SK-N-SH treated with all-trans-retinoic acid at 6 μM for 48 hours (cell line): ENCODE measurements at regions not wholly inside any gene's neighbourhood (a gene's known extent, or its start where the extent isn't known, plus 50 kb on each side); places are given as distances from the start of the nearest gene placed in this dataset.

Source experiments
- ATAC-seq: fragments of 200-7000 bp; cut with Tn5 transposase; 3 replicates; pipeline ENCODE4 v1.9.1; 2020; ENCODE audit warnings: mild to moderate bottlenecking, moderate library complexity
- ARNTL ChIP-seq: fragments of 450-650 bp; formaldehyde crosslinking; IDR thresholded peaks from 2 replicates; pipeline ENCODE4 v1.5.0; 2020; ENCODE audit warnings: low read depth, mild to moderate bottlenecking, moderate library complexity, borderline replicate concordance
- CSDC2 ChIP-seq: fragments of 250-450 bp; sonication (Bioruptor Pico); IDR thresholded peaks from 2 replicates; pipeline ENCODE4 v1.5.0; 2020; ENCODE audit warnings: mild to moderate bottlenecking, moderate library complexity
- ESRRG ChIP-seq: fragments of 250-450 bp; sonication (Bioruptor Pico); IDR thresholded peaks from 2 replicates; pipeline ENCODE4 v1.6.1; 2021; ENCODE audit warnings: mild to moderate bottlenecking
- GLIS3 ChIP-seq: fragments of 250-450 bp; sonication (Bioruptor Pico); IDR thresholded peaks from 2 replicates; pipeline ENCODE4 v1.5.0; 2020; ENCODE audit warnings: mild to moderate bottlenecking, moderate library complexity
- RARB ChIP-seq: fragments of 250-450 bp; sonication (Bioruptor Pico); IDR thresholded peaks from 2 replicates; pipeline ENCODE4 v1.8.0; 2021; ENCODE audit warnings: mild to moderate bottlenecking, moderate library complexity
- SNAI2 ChIP-seq: fragments of 250-450 bp; sonication (Bioruptor Pico); IDR thresholded peaks from 2 replicates; pipeline ENCODE4 v1.5.0; 2020; ENCODE audit warnings: mild to moderate bottlenecking, moderate library complexity
- TCF4 ChIP-seq: fragments of 250-450 bp; sonication (Bioruptor Pico); IDR thresholded peaks from 2 replicates; pipeline ENCODE4 v1.8.0; 2021; ENCODE audit warnings: mild to moderate bottlenecking, moderate library complexity, borderline replicate concordance
- TOX ChIP-seq: fragments of 250-450 bp; sonication (Bioruptor Pico); IDR thresholded peaks from 2 replicates; pipeline ENCODE4 v1.8.0; 2021; ENCODE audit warnings: mild to moderate bottlenecking, moderate library complexity, borderline replicate concordance
- ZFP3 ChIP-seq: fragments of 250-450 bp; sonication (Bioruptor Pico); IDR thresholded peaks from 2 replicates; pipeline ENCODE4 v1.5.0; 2020; ENCODE audit warnings: mild to moderate bottlenecking, moderate library complexity
- ZFP30 ChIP-seq: fragments of 450-650 bp; formaldehyde crosslinking; IDR thresholded peaks from 2 replicates; pipeline ENCODE4 v1.5.0; 2022; ENCODE audit warnings: mild to moderate bottlenecking, moderate library complexity
- ZNF565 ChIP-seq: fragments of 450-650 bp; formaldehyde crosslinking; conservative IDR thresholded peaks from 2 replicates; pipeline ENCODE4 v1.5.0; 2020; ENCODE audit warnings: low read depth, mild to moderate bottlenecking, moderate library complexity
- ZNF70 ChIP-seq: fragments of 450-650 bp; formaldehyde crosslinking; IDR thresholded peaks from 2 replicates; pipeline ENCODE4 v1.5.0; 2020; ENCODE audit warnings: mild to moderate bottlenecking, moderate library complexity
- ZNF8 ChIP-seq: fragments of 450-650 bp; formaldehyde crosslinking; IDR thresholded peaks from 2 replicates; pipeline ENCODE4 v1.5.0; 2020; ENCODE audit warnings: mild to moderate bottlenecking, moderate library complexity
- TF ChIP-seq, protein P1 (sequence below): fragments of 250-450 bp; sonication (Bioruptor Pico); IDR thresholded peaks from 2 replicates; pipeline ENCODE4 v1.5.1; 2021; ENCODE audit warnings: mild to moderate bottlenecking, moderate library complexity
- TF ChIP-seq, protein P2 (sequence below): fragments of 250-450 bp; sonication (Bioruptor Pico); IDR thresholded peaks from 2 replicates; pipeline ENCODE4 v1.5.0; 2020; ENCODE audit warnings: mild to moderate bottlenecking, moderate library complexity
- TF ChIP-seq, protein P3 (sequence below): fragments of 250-450 bp; sonication (Bioruptor Pico); IDR thresholded peaks from 2 replicates; pipeline ENCODE4 v1.8.0; 2020; ENCODE audit warnings: mild to moderate bottlenecking, moderate library complexity, borderline replicate concordance
- TF ChIP-seq, protein P4 (sequence below): fragments of 250-450 bp; sonication (Bioruptor Pico); IDR thresholded peaks from 2 replicates; pipeline ENCODE4 v1.8.0; 2021; ENCODE audit warnings: low read depth, mild to moderate bottlenecking, moderate library complexity, borderline replicate concordance

DNA sequence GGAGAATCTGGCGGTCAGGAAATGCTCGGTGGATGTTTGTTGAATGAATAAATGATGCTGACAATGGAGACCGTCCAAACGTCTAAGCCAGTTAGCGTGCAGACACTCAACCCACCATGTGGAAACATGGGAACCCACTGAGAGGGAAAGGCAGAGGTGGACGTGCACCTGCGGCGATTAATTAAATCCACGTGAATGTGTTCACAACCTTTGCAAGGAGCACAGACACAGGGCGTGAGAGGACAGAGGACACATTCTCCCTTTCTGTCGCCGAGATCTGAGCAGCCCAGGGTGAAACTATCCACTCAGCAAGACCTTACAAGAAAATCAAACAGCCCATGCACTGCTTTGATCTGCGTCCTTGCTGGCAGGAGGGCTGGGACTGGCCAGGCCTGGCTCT, 58.3 kb upstream of the LINC01488 start (continued):
- no peak for TF ChIP-seq ARNTL (CRISPR knock-in tag)
- TF ChIP-seq, protein P1, sequence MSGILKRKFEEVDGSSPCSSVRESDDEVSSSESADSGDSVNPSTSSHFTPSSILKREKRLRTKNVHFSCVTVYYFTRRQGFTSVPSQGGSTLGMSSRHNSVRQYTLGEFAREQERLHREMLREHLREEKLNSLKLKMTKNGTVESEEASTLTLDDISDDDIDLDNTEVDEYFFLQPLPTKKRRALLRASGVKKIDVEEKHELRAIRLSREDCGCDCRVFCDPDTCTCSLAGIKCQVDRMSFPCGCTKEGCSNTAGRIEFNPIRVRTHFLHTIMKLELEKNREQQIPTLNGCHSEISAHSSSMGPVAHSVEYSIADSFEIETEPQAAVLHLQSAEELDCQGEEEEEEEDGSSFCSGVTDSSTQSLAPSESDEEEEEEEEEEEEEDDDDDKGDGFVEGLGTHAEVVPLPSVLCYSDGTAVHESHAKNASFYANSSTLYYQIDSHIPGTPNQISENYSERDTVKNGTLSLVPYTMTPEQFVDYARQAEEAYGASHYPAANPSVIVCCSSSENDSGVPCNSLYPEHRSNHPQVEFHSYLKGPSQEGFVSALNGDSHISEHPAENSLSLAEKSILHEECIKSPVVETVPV (CRISPR knock-in tag) = no peak

DNA sequence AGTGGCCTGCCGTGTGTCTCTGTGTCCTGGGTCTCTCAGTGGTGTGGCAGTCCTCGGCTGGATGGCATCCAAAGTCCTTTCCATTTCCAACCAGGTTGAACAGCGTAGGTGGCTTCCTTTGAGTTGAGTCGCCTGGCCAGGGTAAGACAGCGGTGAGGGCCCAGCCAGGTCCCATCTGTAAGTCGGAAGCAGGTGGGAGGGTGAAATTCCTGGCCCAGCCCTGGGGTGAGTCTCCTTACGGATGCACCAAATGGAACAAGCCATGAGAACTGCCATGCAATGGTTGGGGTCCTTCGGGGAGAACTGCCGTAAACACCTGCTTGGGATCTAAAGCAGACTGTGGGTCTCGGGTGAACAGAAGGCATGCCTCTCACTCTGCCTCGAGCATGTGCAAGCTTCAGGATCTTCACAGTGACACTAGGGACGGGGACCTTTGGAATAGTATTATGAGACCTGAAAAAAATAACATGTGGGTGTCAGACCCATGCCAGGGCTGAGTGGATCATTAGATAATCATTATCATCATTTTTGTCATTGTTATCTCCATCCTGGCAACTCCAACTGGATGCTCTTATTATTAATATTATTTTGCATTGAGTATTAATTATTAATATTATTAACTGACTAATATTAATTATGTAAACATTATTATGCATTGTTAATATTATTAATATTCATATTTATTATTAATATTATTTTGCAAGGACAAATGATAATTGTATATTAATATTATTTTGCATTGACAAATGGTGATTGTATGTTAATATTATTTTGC, 57.7 kb upstream of the LINC01488 start:
- TF ChIP-seq RARB (no peak), ZNF565 (no peak), TCF4 (CRISPR knock-in tag) (no peak), ESRRG (CRISPR knock-in tag) (no peak), CSDC2 (CRISPR knock-in tag) (no peak), ZFP30 (CRISPR knock-in tag) (no peak)
- TF ChIP-seq, protein P1 (CRISPR knock-in tag) = no peak
- TF ChIP-seq, protein P2, sequence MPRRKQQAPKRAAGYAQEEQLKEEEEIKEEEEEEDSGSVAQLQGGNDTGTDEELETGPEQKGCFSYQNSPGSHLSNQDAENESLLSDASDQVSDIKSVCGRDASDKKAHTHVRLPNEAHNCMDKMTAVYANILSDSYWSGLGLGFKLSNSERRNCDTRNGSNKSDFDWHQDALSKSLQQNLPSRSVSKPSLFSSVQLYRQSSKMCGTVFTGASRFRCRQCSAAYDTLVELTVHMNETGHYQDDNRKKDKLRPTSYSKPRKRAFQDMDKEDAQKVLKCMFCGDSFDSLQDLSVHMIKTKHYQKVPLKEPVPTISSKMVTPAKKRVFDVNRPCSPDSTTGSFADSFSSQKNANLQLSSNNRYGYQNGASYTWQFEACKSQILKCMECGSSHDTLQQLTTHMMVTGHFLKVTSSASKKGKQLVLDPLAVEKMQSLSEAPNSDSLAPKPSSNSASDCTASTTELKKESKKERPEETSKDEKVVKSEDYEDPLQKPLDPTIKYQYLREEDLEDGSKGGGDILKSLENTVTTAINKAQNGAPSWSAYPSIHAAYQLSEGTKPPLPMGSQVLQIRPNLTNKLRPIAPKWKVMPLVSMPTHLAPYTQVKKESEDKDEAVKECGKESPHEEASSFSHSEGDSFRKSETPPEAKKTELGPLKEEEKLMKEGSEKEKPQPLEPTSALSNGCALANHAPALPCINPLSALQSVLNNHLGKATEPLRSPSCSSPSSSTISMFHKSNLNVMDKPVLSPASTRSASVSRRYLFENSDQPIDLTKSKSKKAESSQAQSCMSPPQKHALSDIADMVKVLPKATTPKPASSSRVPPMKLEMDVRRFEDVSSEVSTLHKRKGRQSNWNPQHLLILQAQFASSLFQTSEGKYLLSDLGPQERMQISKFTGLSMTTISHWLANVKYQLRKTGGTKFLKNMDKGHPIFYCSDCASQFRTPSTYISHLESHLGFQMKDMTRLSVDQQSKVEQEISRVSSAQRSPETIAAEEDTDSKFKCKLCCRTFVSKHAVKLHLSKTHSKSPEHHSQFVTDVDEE = no peak
- no peak for ATAC-seq

DNA sequence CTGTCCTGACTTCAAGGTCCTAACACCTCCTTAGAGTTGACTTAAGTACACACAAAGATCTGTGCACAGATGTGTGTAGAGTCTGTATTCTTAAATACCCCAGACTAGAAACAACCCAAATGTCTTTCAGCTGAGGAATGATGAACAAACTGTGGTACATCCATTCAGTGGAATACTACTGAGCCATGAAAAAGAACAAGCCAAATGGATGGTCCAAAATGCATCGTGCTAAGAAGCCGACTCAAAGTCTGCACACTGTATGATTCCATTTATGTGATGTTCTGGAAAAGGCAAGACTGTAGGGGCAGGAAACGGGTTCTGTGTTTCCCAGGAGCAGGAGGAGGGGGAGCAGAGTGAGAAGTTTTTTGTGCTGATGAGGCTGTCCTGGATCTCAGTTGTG, 56.7 kb upstream of the LINC01488 start:
- peak; percentile 100 for TF ChIP-seq ZNF8
- TF ChIP-seq ZFP30 (CRISPR knock-in tag) = no peak
- ATAC-seq = no peak

DNA sequence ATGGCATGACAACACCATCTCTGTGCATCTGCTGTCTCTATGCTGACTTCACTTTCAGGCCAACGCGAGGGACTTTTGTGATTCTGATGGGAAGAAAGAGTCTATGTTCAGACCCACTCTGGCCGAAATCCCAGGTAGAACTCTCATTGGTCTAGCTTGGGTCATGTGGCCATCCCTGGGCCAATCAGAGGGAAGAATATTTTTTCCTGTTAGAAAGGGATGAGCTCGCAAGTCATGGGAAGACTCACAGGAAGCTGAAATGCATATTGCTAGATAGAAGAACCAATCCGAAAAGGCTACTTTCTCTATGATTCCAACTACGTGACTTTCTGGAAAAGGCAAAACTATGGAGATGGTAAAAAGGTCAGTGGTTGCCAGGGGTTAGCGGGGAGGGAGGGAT, 56.0 kb upstream of the LINC01488 start:
- TF ChIP-seq SNAI2 (no peak), ZFP3 (CRISPR knock-in tag) (no peak), GLIS3 (CRISPR knock-in tag) (no peak)
- ATAC-seq = no peak

DNA sequence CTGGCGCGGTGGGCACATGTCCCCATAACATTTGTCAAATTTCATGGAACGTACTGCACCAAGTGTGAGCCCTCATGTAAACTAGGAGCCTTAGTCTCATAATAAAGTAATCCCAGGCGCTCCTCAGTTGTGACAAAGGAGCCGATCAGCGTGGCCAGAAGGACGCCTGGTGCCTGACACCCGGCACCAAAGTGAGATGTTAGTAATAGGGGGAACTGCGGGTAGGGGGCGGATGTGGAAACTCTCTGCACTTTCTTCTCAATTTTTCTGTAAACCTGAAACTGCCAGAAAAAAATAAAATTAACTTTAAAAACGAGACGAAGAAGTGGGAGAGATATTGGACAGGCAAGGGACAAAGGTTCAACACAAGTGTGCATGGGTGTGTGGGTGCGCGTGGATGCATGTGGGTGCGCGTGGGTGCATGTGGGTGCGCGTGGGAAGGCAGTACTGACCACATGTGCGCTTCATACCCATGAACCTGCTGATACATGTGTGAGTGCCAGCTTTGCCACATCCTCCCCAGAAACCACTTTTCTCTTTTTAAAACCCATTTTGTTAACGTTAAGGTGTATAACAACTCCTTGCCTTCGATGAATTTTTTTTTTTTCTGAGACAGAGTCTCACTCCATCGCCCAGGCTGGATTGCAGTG, 55.4 kb upstream of the LINC01488 start:
- no peak for ATAC-seq
- TF ChIP-seq, protein P3, sequence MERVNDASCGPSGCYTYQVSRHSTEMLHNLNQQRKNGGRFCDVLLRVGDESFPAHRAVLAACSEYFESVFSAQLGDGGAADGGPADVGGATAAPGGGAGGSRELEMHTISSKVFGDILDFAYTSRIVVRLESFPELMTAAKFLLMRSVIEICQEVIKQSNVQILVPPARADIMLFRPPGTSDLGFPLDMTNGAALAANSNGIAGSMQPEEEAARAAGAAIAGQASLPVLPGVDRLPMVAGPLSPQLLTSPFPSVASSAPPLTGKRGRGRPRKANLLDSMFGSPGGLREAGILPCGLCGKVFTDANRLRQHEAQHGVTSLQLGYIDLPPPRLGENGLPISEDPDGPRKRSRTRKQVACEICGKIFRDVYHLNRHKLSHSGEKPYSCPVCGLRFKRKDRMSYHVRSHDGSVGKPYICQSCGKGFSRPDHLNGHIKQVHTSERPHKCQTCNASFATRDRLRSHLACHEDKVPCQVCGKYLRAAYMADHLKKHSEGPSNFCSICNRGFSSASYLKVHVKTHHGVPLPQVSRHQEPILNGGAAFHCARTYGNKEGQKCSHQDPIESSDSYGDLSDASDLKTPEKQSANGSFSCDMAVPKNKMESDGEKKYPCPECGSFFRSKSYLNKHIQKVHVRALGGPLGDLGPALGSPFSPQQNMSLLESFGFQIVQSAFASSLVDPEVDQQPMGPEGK (CRISPR knock-in tag) = no peak
- TF ChIP-seq, protein P4, sequence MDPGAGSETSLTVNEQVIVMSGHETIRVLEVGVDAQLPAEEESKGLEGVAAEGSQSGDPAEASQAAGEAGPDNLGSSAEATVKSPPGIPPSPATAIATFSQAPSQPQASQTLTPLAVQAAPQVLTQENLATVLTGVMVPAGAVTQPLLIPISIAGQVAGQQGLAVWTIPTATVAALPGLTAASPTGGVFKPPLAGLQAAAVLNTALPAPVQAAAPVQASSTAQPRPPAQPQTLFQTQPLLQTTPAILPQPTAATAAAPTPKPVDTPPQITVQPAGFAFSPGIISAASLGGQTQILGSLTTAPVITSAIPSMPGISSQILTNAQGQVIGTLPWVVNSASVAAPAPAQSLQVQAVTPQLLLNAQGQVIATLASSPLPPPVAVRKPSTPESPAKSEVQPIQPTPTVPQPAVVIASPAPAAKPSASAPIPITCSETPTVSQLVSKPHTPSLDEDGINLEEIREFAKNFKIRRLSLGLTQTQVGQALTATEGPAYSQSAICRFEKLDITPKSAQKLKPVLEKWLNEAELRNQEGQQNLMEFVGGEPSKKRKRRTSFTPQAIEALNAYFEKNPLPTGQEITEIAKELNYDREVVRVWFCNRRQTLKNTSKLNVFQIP (CRISPR knock-in tag) = no peak
- TF ChIP-seq ZNF70 (CRISPR knock-in tag) (no peak), TOX (CRISPR knock-in tag) (no peak), SNAI2 (no peak)
